HFFc6 (cell line): ENCODE measurements at regions not wholly inside any gene's neighbourhood (a gene's known extent, or its start where the extent isn't known, plus 50 kb on each side); places are given as distances from the start of the nearest gene placed in this dataset.

ENCODE experiments used
- DNase-seq: peaks from one replicate; pipeline ENCODE4 v3.0.0-alpha.2; 2018
- H3K27ac Mint-ChIP-seq: 2 replicates; pipeline ENCODE4 v1.8.0; 2020; ENCODE audit warnings: mild to moderate bottlenecking, mixed read lengths
- H3K27me3 Mint-ChIP-seq: 2 replicates; pipeline ENCODE4 v1.8.0; 2021; ENCODE audit warnings: mild to moderate bottlenecking, moderate library complexity, mixed read lengths; ENCODE audit not compliant: insufficient read depth
- H3K36me3 Mint-ChIP-seq: 2 replicates; pipeline ENCODE4 v1.8.0; 2021; ENCODE audit warnings: low read depth, mixed read lengths
- H3K4me1 Mint-ChIP-seq: 2 replicates; pipeline ENCODE4 v1.8.0; 2020; ENCODE audit warnings: low read depth, mixed read lengths
- H3K4me3 Mint-ChIP-seq: 2 replicates; pipeline ENCODE4 v1.8.0; 2020; ENCODE audit warnings: mild to moderate bottlenecking, moderate library complexity, mixed read lengths
- H3K9me3 Mint-ChIP-seq: 2 replicates; pipeline ENCODE4 v1.8.0; 2020; ENCODE audit warnings: mild to moderate bottlenecking, mixed read lengths
- TF ChIP-seq, protein P1 (sequence below): fragments of 200-600 bp; sonication (generic); IDR thresholded peaks from 2 replicates; pipeline ENCODE4 v1.5.0; 2021; ENCODE audit warnings: antibody characterized with exemption, mild to moderate bottlenecking

DNA sequence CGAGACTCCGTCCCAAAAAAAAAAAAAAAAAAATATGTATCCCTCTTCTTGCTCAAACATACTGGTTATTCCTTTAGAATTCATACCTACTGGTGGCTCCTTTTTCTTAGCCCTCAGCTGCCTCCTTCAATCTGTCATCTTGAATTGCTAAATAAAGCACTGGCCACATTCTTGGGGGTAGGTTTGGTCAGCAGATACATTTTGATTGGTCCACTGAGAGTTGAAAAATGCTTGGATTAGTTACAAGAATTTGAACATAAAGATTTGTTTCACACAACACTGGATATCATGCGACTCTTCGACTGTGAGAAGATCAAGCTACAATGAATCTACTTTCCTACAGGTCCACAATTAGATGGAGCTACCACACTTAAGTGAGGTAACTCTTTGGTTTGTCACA lies 906.1 kb upstream of the SLC39A10 start:
- TF ChIP-seq, protein P1, sequence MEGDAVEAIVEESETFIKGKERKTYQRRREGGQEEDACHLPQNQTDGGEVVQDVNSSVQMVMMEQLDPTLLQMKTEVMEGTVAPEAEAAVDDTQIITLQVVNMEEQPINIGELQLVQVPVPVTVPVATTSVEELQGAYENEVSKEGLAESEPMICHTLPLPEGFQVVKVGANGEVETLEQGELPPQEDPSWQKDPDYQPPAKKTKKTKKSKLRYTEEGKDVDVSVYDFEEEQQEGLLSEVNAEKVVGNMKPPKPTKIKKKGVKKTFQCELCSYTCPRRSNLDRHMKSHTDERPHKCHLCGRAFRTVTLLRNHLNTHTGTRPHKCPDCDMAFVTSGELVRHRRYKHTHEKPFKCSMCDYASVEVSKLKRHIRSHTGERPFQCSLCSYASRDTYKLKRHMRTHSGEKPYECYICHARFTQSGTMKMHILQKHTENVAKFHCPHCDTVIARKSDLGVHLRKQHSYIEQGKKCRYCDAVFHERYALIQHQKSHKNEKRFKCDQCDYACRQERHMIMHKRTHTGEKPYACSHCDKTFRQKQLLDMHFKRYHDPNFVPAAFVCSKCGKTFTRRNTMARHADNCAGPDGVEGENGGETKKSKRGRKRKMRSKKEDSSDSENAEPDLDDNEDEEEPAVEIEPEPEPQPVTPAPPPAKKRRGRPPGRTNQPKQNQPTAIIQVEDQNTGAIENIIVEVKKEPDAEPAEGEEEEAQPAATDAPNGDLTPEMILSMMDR: no peak
- Mint-ChIP-seq H3K4me3 (no peak overlapping the region), H3K9me3 (peaks cover 9% of the 10 kb centered on the region), H3K27me3 (no peaks in the 10 kb centered on the region), H3K27ac (no peak overlapping the region), H3K4me1 (no peaks in the 10 kb centered on the region), H3K36me3 (no peaks in the 10 kb centered on the region)
- no peak for DNase-seq

DNA sequence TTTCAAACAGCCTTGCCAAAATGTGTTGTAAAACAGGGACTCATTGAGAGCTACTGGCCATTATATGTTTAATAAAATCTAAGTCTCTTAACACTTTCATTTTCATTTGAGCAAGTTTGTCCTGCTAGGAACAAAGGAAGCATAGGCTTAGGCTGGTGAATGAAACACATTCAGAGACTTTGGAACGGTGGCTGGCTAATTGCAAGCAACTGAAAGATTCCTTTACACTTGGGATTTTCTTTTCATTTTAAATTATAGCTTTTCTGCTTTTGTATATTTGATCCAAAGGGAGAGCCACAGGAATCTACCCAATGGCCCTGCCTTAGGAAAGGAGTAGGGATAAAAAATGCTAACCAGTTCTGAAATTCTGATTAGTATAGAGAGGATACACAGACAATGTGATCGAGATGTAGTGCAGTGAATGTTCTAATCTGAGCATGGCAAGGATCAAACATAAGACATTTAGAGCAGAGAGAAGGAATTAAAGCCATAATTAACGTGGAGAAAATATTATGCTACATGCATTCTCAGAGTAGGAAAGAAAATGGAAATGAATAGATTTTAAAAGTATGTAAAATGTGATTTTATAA lies 911.4 kb upstream of the SLC39A10 start:
- TF ChIP-seq, protein P1: no peak
- Mint-ChIP-seq H3K27ac (no peak overlapping the region), H3K9me3 (peaks cover 5% of the 10 kb centered on the region), H3K4me3 (no peak overlapping the region), H3K36me3 (no peaks in the 10 kb centered on the region), H3K4me1 (no peaks in the 10 kb centered on the region), H3K27me3 (no peaks in the 10 kb centered on the region)
- DNase-seq: no peak

DNA sequence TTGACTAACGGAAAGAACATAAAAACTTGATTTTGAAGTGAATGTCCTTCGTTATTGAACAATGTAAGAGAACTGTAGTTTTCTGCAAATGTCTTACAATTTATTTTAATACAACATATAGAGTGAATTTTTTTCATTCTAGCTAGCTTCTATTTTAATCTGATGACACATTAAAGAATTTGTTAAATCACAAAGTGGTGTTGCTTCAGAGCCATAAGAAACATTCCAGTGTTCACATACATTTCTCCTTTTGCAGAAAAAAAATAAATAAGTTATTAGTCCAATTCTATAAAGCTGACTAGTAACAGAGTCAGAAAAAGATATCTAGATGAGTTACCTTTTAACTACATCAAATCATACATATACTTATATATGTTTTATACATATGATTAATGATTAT lies 914.3 kb upstream of the SLC39A10 start:
- no peaks in the 10 kb centered on the region for H3K36me3 Mint-ChIP-seq
- H3K27ac Mint-ChIP-seq: no peak overlapping the region
- no peaks in the 10 kb centered on the region for H3K4me1 Mint-ChIP-seq
- TF ChIP-seq, protein P1: no peak
- H3K9me3 Mint-ChIP-seq: peaks cover 23% of the 10 kb centered on the region
- no peak overlapping the region for H3K4me3 Mint-ChIP-seq
- DNase-seq: no peak
- no peaks in the 10 kb centered on the region for H3K27me3 Mint-ChIP-seq

DNA sequence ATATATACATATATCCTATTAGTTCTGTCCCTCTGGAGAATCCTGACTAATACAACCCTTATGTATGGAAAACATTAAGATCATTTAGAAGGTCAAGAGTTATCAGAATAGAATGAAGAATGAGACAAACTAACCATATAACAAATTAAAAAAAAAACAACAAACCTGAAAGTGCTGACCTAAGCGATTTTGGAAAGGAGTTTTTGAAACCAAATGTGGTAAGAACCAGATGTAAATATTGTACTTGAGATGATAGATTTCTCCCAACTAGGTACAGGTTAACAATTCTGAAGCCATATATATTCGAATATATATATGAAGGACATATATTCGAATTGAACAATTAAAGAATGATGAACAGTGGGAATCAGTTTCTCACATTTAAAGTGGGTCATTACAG lies 917.8 kb upstream of the SLC39A10 start:
- Mint-ChIP-seq H3K36me3 (no peaks in the 10 kb centered on the region), H3K9me3 (peaks cover 36% of the 10 kb centered on the region), H3K4me1 (no peaks in the 10 kb centered on the region), H3K4me3 (no peak overlapping the region), H3K27me3 (no peaks in the 10 kb centered on the region), H3K27ac (no peak overlapping the region)
- DNase-seq: no peak
- TF ChIP-seq, protein P1: no peak

DNA sequence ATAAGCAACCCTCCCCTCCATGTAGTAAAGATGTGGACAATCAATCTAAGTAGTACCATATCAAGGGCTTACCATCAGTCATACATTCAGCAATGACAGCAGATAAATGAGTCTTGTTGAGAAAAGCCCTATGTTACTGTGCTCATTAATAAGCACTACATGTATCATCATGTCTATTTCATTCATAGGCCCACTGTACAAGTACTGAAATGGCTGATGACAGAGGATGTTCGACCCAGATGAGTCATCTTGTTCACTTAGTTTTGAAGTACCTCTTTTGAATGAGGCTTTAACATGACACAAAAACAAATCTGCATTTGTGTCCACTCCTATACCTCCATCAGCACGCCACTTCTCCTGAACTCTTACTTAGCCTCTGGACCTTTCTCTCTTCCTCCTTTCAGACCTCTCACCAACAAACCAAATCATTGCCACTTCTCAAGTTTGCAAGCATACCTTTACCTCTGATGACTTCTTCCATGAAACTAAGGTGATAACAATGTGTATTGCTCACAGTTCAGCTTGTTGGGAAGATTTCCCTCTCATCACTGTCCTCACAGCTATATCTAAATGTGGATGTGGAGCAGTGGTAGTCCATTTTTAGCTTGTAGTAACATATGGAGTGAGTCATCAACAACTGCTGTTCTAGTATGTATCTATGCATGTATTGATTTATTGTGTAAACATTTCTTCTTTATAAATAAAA lies 921.0 kb upstream of the SLC39A10 start:
- H3K36me3 Mint-ChIP-seq: no peaks in the 10 kb centered on the region; the same call in 1 of the 2 replicates
- H3K27ac Mint-ChIP-seq: no peak overlapping the region
- DNase-seq: no peak
- no peak overlapping the region for H3K4me3 Mint-ChIP-seq
- no peaks in the 10 kb centered on the region for H3K27me3 Mint-ChIP-seq
- no peaks in the 10 kb centered on the region for H3K4me1 Mint-ChIP-seq
- TF ChIP-seq, protein P1: no peak
- H3K9me3 Mint-ChIP-seq: peaks cover 47% of the 10 kb centered on the region
